ENCODE measurements at regions not wholly inside any gene's neighbourhood (a gene's known extent, or its start where the extent isn't known, plus 50 kb on each side); places are given as distances from the start of the nearest gene placed in this dataset.

GRCh38 chr4:138312536-138312911 is 70.4 kb upstream of the SLC7A11 start:
- no peak for DNase-seq (ENCODE audit: low read depth)

- DNase-seq (ENCODE audit: low read depth) = no peak
Measured at GRCh38 chr4:138311771-138312535, 69.8 kb upstream of the SLC7A11 start.

GRCh38 chr4:138310991-138311390 is 68.8 kb upstream of the SLC7A11 start:
- peak; percentile 44 for DNase-seq (ENCODE audit: low read depth)

GRCh38 chr4:138310498-138310897 is 68.3 kb upstream of the SLC7A11 start:
- peak; percentile 41 for DNase-seq (ENCODE audit: low read depth)

GRCh38 chr4:138308356-138308755 is 66.2 kb upstream of the SLC7A11 start:
- DNase-seq (ENCODE audit: low read depth) = no peak

GRCh38 chr4:138307319-138307718 is 65.2 kb upstream of the SLC7A11 start:
- DNase-seq (ENCODE audit: low read depth) = no peak

GRCh38 chr4:138305050-138305449 is 62.9 kb upstream of the SLC7A11 start:
- DNase-seq (ENCODE audit: low read depth) = no peak

- no peak for DNase-seq (ENCODE audit: low read depth)
Measured at GRCh38 chr4:138301536-138301935, 59.4 kb upstream of the SLC7A11 start.

GRCh38 chr4:138300616-138301015 is 58.5 kb upstream of the SLC7A11 start:
- DNase-seq (ENCODE audit: low read depth) = no peak

- DNase-seq (ENCODE audit: low read depth) = no peak
Measured at GRCh38 chr4:138299881-138300280, 57.7 kb upstream of the SLC7A11 start.

- DNase-seq (ENCODE audit: low read depth) = no peak
Measured at GRCh38 chr4:138298866-138299265, 56.7 kb upstream of the SLC7A11 start.

- no peak for DNase-seq (ENCODE audit: low read depth)
Measured at GRCh38 chr4:138298431-138298830, 56.3 kb upstream of the SLC7A11 start.

GRCh38 chr4:138297743-138298405 is 55.7 kb upstream of the SLC7A11 start:
- no peak for DNase-seq (ENCODE audit: low read depth)

- DNase-seq (ENCODE audit: low read depth) = no peak
Measured at GRCh38 chr4:138292321-138292720, 50.2 kb upstream of the SLC7A11 start.

Measured in stromal cell of bone marrow (primary cell).